ENCODE measurements at regions not wholly inside any gene's neighbourhood (a gene's known extent, or its start where the extent isn't known, plus 50 kb on each side); places are given as distances from the start of the nearest gene placed in this dataset.

- TF ChIP-seq ETS1 (IDR thresholded peaks at IDR 0.05) (no peak), CTCF (conservative IDR thresholded peaks at IDR 0.05; ENCODE audit: low read depth in 2 of 2) (no peak), POLR2AphosphoS5 (IDR thresholded peaks at IDR 0.05; ENCODE audit: low read depth) (no peak)
Measured at GRCh38 chr10:6704896-6705295, 124.8 kb upstream of the PRKCQ start.
